Ascending aorta (tissue), 2 donors: ENCODE measurements at regions not wholly inside any gene's neighbourhood (a gene's known extent, or its start where the extent isn't known, plus 50 kb on each side); places are given as distances from the start of the nearest gene placed in this dataset.

Source experiments
- DNase-seq, 2 donors: peaks; one replicate each; pipeline ENCODE4 v3.0.0-alpha.2; 2019; ENCODE audit warnings: low spot score in 2 of 2
- H3K27ac ChIP-seq, 2 donors: fragments of 200-600 bp; sonication (generic); one replicate each; pipeline ENCODE4 v1.5.1; 2016 to 2017; ENCODE audit warnings: mild to moderate bottlenecking in 1 of 2
- H3K27me3 ChIP-seq: fragments of 200-600 bp; sonication (generic); one replicate; pipeline ENCODE4 v1.5.1; 2017
- H3K36me3 ChIP-seq, 2 donors: fragments of 200-600 bp; sonication (generic); one replicate each; pipeline ENCODE4 v1.5.1; 2016
- H3K4me1 ChIP-seq, 2 donors: fragments of 200-600 bp; sonication (generic); one replicate each; pipeline ENCODE4 v1.5.1; 2016 to 2017; ENCODE audit warnings: mild to moderate bottlenecking in 1 of 2
- H3K4me3 ChIP-seq, 2 donors: fragments of 200-600 bp; sonication (generic); one replicate each; pipeline ENCODE4 v1.5.1; 2016 to 2017; ENCODE audit warnings: mild to moderate bottlenecking in 1 of 2
- H3K9me3 ChIP-seq, 2 donors: fragments of 200-600 bp; sonication (generic); one replicate each; pipeline ENCODE4 v1.5.1; 2016
- intact Hi-C: fragments of 100-400 bp; cut with DNase I; formaldehyde crosslinking; loops from one replicate; pipeline ENCODE4 v1.15.1; 2023
- TF ChIP-seq, protein P1 (sequence below), 3 experiments: fragments of 200-600 bp in 2 of 3; fragments of 450-650 bp in 1 of 3; sonication (generic) in 2 of 3; IDR thresholded peaks; one replicate each; pipeline ENCODE4 v1.5.1; 2016 to 2019; ENCODE audit warnings: antibody characterized with exemption in 3 of 3, mild to moderate bottlenecking in 1 of 3, moderate library complexity in 1 of 3

DNA sequence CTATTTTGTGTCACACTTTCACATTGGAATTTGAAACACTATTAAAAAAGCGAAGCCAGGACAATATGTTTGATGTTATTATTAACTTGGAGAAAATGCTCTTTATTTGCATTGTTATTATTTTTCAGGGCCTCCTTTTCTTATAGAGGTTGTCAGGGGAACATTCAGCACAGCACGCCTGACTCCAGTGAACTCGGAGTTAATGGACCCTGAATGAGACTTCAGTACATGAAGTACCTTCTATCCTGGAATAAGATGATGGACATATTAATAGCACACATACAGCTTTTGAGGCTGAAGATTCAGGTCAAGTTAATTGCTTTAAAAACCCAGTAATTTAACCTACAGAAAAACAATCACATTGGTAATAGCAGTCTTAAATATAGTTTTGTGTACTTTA, 652.9 kb downstream of the SEMA5A start:
- no peaks in the 10 kb centered on the region for H3K36me3 ChIP-seq
- H3K27ac ChIP-seq, result no peak overlapping the region
- intact Hi-C loops, result no loop called here
- no peak overlapping the region for H3K4me3 ChIP-seq
- TF ChIP-seq, protein P1, sequence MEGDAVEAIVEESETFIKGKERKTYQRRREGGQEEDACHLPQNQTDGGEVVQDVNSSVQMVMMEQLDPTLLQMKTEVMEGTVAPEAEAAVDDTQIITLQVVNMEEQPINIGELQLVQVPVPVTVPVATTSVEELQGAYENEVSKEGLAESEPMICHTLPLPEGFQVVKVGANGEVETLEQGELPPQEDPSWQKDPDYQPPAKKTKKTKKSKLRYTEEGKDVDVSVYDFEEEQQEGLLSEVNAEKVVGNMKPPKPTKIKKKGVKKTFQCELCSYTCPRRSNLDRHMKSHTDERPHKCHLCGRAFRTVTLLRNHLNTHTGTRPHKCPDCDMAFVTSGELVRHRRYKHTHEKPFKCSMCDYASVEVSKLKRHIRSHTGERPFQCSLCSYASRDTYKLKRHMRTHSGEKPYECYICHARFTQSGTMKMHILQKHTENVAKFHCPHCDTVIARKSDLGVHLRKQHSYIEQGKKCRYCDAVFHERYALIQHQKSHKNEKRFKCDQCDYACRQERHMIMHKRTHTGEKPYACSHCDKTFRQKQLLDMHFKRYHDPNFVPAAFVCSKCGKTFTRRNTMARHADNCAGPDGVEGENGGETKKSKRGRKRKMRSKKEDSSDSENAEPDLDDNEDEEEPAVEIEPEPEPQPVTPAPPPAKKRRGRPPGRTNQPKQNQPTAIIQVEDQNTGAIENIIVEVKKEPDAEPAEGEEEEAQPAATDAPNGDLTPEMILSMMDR (IDR thresholded peaks at IDR 0.05), result no peak
- H3K9me3 ChIP-seq, result no peaks in the 10 kb centered on the region
- H3K4me1 ChIP-seq, result no peaks in the 10 kb centered on the region
- no peak for DNase-seq
- no peaks in the 10 kb centered on the region for H3K27me3 ChIP-seq

DNA sequence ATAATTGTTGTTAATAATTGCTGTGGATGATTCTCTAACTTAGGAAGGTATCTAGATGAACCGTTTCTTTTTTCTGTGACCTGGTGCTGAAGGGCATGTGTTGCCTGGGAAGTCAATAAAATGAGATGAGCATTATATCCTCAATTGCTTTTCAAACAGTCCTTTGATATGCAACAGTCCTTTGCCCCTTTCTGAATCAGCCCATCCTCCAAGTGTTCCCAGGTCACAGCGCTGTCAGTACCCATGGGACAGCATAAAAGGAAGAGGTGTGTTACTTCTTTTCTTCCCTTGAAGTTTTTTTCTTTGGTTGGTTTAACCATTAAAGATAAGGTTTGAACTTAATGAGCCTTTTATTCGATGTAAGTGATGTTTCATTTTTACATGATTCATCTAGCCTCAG, 651.8 kb downstream of the SEMA5A start:
- DNase-seq, result no peak
- no peaks in the 10 kb centered on the region for H3K4me1 ChIP-seq
- TF ChIP-seq, protein P1 (IDR thresholded peaks at IDR 0.05), result no peak
- no peaks in the 10 kb centered on the region for H3K27me3 ChIP-seq
- H3K36me3 ChIP-seq, result no peaks in the 10 kb centered on the region
- intact Hi-C loops, result no loop called here
- H3K27ac ChIP-seq, result no peak overlapping the region
- no peak overlapping the region for H3K4me3 ChIP-seq
- H3K9me3 ChIP-seq, result no peaks in the 10 kb centered on the region

- Histone ChIP-seq H3K4me3 (no peak overlapping the region), H3K27me3 (no peaks in the 10 kb centered on the region), H3K36me3 (no peaks in the 10 kb centered on the region), H3K9me3 (no peaks in the 10 kb centered on the region), H3K27ac (no peak overlapping the region), H3K4me1 (no peaks in the 10 kb centered on the region)
- intact Hi-C loops, result no loop called here
- no peak for DNase-seq
- TF ChIP-seq, protein P1 (IDR thresholded peaks at IDR 0.05), result no peak
These were observed 650.8 kb downstream of the SEMA5A start for GRCh38 chr5:8895062-8895461.

- intact Hi-C loops, result no loop called here
- Histone ChIP-seq H3K27me3 (no peaks in the 10 kb centered on the region), H3K4me1 (no peaks in the 10 kb centered on the region), H3K27ac (no peak overlapping the region), H3K36me3 (no peaks in the 10 kb centered on the region), H3K9me3 (no peaks in the 10 kb centered on the region), H3K4me3 (no peak overlapping the region)
- DNase-seq, result no peak
- TF ChIP-seq, protein P1 (IDR thresholded peaks at IDR 0.05), result no peak
These were observed 650.3 kb downstream of the SEMA5A start for GRCh38 chr5:8895599-8895998.

DNA sequence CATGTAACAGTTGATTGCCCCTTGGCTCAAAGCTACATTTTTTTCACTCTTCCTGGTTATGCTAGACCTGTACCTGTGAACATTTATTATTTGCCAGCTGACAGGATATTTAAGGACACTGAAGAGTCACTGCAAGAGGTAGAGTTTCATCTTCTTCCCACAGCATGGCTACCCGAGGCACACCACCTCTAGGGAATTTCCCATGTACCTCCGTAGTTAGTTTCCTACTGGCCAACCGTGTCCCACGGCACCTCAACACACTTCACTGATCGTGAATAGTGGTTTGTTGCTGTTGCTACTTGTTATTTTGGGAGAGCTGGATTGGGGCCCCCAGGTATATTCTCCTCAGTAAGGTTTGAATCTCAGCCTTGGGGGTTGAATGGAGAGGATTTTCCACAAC, 648.6 kb downstream of the SEMA5A start:
- intact Hi-C loops, result no loop called here
- Histone ChIP-seq H3K27ac (no peak overlapping the region), H3K9me3 (no peaks in the 10 kb centered on the region), H3K36me3 (no peaks in the 10 kb centered on the region), H3K4me1 (no peaks in the 10 kb centered on the region), H3K4me3 (no peak overlapping the region), H3K27me3 (no peaks in the 10 kb centered on the region)
- DNase-seq, result no peak
- TF ChIP-seq, protein P1 (IDR thresholded peaks at IDR 0.05), result no peak

DNA sequence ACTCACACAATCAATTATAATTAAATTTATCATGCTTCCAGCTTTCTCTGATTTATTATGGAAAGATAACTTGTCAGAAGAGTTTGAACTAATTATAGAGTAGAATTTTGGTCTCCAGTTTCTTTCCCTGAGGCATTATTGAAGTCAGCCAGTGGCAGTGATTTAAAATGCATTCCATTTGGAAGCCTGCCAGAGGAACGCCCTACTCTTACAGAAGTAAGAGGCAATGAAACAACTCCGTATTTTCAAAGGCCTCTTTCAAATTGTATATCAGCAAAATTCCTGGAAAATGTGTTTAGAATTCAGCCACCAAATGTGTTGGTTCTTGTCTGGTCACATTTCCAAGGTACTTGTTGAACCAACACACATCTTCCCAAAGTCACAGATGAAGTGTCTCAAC, 640.9 kb downstream of the SEMA5A start:
- DNase-seq, result no peak
- Histone ChIP-seq H3K27me3 (no peaks in the 10 kb centered on the region), H3K36me3 (no peaks in the 10 kb centered on the region), H3K9me3 (no peaks in the 10 kb centered on the region), H3K4me1 (no peaks in the 10 kb centered on the region), H3K27ac (no peak overlapping the region), H3K4me3 (no peak overlapping the region)
- TF ChIP-seq, protein P1 (IDR thresholded peaks at IDR 0.05), result no peak
- intact Hi-C loops, result no loop called here
